Kidney epithelial cell (primary cell): ENCODE measurements at regions not wholly inside any gene's neighbourhood (a gene's known extent, or its start where the extent isn't known, plus 50 kb on each side); places are given as distances from the start of the nearest gene placed in this dataset.
"Not testable (repeated sequence)": the region's sequence is repeated elsewhere in the genome, so short reads cannot be mapped to it uniquely, and the experiment has no call there.

Source experiments
- DNase-seq: peaks from one replicate; pipeline ENCODE4 v3.0.0-alpha.2; 2010; ENCODE audit warnings: low read depth
- H3K27me3 ChIP-seq: 2 replicates; pipeline ENCODE4 v1.6.0; 2011; ENCODE audit warnings: low read length; ENCODE audit not compliant: control insufficient read depth, insufficient read depth
- H3K36me3 ChIP-seq: 2 replicates; pipeline ENCODE4 v1.5.1; 2011; ENCODE audit warnings: low read length; ENCODE audit not compliant: control insufficient read depth, insufficient read depth
- H3K4me3 ChIP-seq: 2 replicates; pipeline ENCODE4 v1.5.1; 2011; ENCODE audit warnings: low read depth, mild to moderate bottlenecking, control low read depth, low read length
- TF ChIP-seq, protein P1 (sequence below): IDR thresholded peaks from 2 replicates; pipeline ENCODE4 v1.5.1; 2011; ENCODE audit warnings: mild to moderate bottlenecking, moderate library complexity, low read length, control low read depth, inconsistent platforms; ENCODE audit not compliant: insufficient read depth, poor library complexity, severe bottlenecking

DNA sequence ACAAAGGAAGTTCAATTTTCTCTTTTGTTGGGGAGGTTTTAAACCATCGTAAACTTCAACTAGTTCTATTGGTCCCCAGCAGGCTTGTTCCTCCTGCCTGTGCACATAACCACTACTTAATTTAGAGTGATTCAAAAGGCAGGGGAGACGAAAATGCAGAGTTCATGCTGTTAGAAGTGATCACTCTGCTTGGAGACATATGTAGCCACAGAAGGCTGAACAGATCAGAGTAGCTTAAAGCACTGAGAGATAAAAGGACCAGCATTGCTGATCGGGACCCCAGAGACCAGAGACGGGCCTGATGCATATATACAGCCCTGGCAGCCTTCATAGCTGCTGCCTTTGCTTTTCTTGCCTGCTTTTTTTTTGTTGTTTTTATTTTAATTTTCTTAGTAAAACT, 662.0 kb upstream of the CPEB2 start:
- TF ChIP-seq, protein P1, sequence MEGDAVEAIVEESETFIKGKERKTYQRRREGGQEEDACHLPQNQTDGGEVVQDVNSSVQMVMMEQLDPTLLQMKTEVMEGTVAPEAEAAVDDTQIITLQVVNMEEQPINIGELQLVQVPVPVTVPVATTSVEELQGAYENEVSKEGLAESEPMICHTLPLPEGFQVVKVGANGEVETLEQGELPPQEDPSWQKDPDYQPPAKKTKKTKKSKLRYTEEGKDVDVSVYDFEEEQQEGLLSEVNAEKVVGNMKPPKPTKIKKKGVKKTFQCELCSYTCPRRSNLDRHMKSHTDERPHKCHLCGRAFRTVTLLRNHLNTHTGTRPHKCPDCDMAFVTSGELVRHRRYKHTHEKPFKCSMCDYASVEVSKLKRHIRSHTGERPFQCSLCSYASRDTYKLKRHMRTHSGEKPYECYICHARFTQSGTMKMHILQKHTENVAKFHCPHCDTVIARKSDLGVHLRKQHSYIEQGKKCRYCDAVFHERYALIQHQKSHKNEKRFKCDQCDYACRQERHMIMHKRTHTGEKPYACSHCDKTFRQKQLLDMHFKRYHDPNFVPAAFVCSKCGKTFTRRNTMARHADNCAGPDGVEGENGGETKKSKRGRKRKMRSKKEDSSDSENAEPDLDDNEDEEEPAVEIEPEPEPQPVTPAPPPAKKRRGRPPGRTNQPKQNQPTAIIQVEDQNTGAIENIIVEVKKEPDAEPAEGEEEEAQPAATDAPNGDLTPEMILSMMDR, result no peak
- no peaks in the 10 kb centered on the region for H3K36me3 ChIP-seq
- no peak overlapping the region for H3K4me3 ChIP-seq
- no peak for DNase-seq
- no peaks in the 10 kb centered on the region for H3K27me3 ChIP-seq

- TF ChIP-seq, protein P1, result no peak
- DNase-seq, result no peak
- no peaks in the 10 kb centered on the region for H3K36me3 ChIP-seq
- H3K27me3 ChIP-seq, result no peaks in the 10 kb centered on the region
- H3K4me3 ChIP-seq, result no peak overlapping the region
Observed at GRCh38 chr4:14343961-14344360, 658.3 kb upstream of the CPEB2 start.

- DNase-seq, result peak; percentile 29
- TF ChIP-seq, protein P1, result no peak
- Histone ChIP-seq H3K27me3 (no peaks in the 10 kb centered on the region), H3K36me3 (no peaks in the 10 kb centered on the region), H3K4me3 (no peak overlapping the region)
Observed at GRCh38 chr4:14345356-14345775, 656.9 kb upstream of the CPEB2 start.

- TF ChIP-seq, protein P1, result no peak
- no peak for DNase-seq
- no peak overlapping the region for H3K4me3 ChIP-seq
- H3K27me3 ChIP-seq, result no peaks in the 10 kb centered on the region
- H3K36me3 ChIP-seq, result no peaks in the 10 kb centered on the region
Observed at GRCh38 chr4:14347526-14347925, 654.8 kb upstream of the CPEB2 start.

GRCh38 chr4:14348506-14348905, 653.8 kb upstream of the CPEB2 start:
- TF ChIP-seq, protein P1, result no peak
- DNase-seq, result no peak

GRCh38 chr4:14358544-14359160, 643.6 kb upstream of the CPEB2 start:
- not testable (repeated sequence) for H3K27me3 ChIP-seq, H3K4me3 ChIP-seq, H3K36me3 ChIP-seq, DNase-seq

More at GRCh38 chr4:14348506-14348905, 653.8 kb upstream of the CPEB2 start:
- Histone ChIP-seq H3K4me3 (no peak overlapping the region), H3K27me3 (no peaks in the 10 kb centered on the region), H3K36me3 (no peaks in the 10 kb centered on the region)
